Activated CD8-positive, alpha-beta T cell treated with anti-CD3 and anti-CD28 coated beads for 36 hours (primary cell): ENCODE measurements at regions not wholly inside any gene's neighbourhood (a gene's known extent, or its start where the extent isn't known, plus 50 kb on each side); places are given as distances from the start of the nearest gene placed in this dataset.
"Not testable (repeated sequence)": the region's sequence is repeated elsewhere in the genome, so short reads cannot be mapped to it uniquely, and the experiment has no call there.

Source experiments
- ATAC-seq: fragments of 200-7000 bp; cut with Tn5 transposase; one replicate; pipeline ENCODE4 v1.10.0; 2021; ENCODE audit warnings: mild to moderate bottlenecking, moderate library complexity
- CTCF ChIA-PET: fragments of 350-600 bp; sonication (Branson Sonifier 250); formaldehyde crosslinking; loops from one replicate; lab custom pipeline; 2021; ENCODE audit warnings: antibody characterized with exemption; lab: Charles Lee
- POLR2A ChIA-PET: fragments of 350-600 bp; sonication (Branson Sonifier 250); formaldehyde crosslinking; loops from one replicate; lab custom pipeline; 2021; ENCODE audit warnings: antibody characterized with exemption; lab: Charles Lee
- DNase-seq: peaks from one replicate; pipeline ENCODE4 v3.0.0-alpha.2; 2020
- H3K27ac Mint-ChIP-seq: one replicate; pipeline ENCODE4 v1.8.0; 2021; ENCODE audit warnings: mild to moderate bottlenecking, mixed read lengths
- H3K27me3 Mint-ChIP-seq: one replicate; pipeline ENCODE4 v1.8.0; 2021; ENCODE audit warnings: mixed read lengths
- H3K36me3 Mint-ChIP-seq: one replicate; pipeline ENCODE4 v1.8.0; 2021; ENCODE audit warnings: low read depth, mixed read lengths
- H3K4me1 Mint-ChIP-seq: one replicate; pipeline ENCODE4 v1.8.0; 2021; ENCODE audit warnings: low read depth, mixed read lengths
- H3K4me3 Mint-ChIP-seq: one replicate; pipeline ENCODE4 v1.8.0; 2021; ENCODE audit warnings: mild to moderate bottlenecking, moderate library complexity, mixed read lengths
- H3K9me3 Mint-ChIP-seq: one replicate; pipeline ENCODE4 v1.8.0; 2021; ENCODE audit warnings: mixed read lengths
- CTCF ChIP-seq: fragments of 200-600 bp; IDR thresholded peaks from one replicate; pipeline ENCODE4 v1.8.0; 2022; ENCODE audit warnings: antibody characterized with exemption, mild to moderate bottlenecking
- intact Hi-C: fragments of 100-400 bp; cut with micrococcal nuclease; formaldehyde crosslinking; loops from one replicate; pipeline ENCODE4 v1.10.0; 2022

- Mint-ChIP-seq H3K27me3 (peaks cover 2% of the 10 kb centered on the region), H3K9me3 (no peaks in the 10 kb centered on the region), H3K36me3 (no peaks in the 10 kb centered on the region), H3K27ac (no peak overlapping the region), H3K4me1 (no peaks in the 10 kb centered on the region), H3K4me3 (no peak overlapping the region)
- DNase-seq (no peak), ATAC-seq (no peak)
- TF ChIP-seq CTCF = no peak
- ChIA-PET POLR2A (no interaction called here), CTCF (no interaction called here)
- intact Hi-C loops = no loop called here
Measured at GRCh38 chr5:120344181-120344580, 119.9 kb upstream of the PRR16 start.

GRCh38 chr5:120345947-120346346 lies 118.2 kb upstream of the PRR16 start:
- Mint-ChIP-seq H3K4me1 (no peaks in the 10 kb centered on the region), H3K9me3 (peaks cover 4% of the 10 kb centered on the region), H3K4me3 (no peak overlapping the region), H3K36me3 (no peaks in the 10 kb centered on the region), H3K27me3 (no peaks in the 10 kb centered on the region), H3K27ac (no peak overlapping the region)
- DNase-seq = no peak
- no peak for ATAC-seq
- CTCF ChIA-PET = no interaction called here
- POLR2A ChIA-PET = no interaction called here
- intact Hi-C loops = no loop called here
- TF ChIP-seq CTCF = no peak

GRCh38 chr5:120351071-120351470 lies 113.0 kb upstream of the PRR16 start:
- POLR2A ChIA-PET, H3K27ac Mint-ChIP-seq, CTCF ChIA-PET, H3K9me3 Mint-ChIP-seq, H3K4me1 Mint-ChIP-seq, intact Hi-C loops, DNase-seq, ATAC-seq, H3K36me3 Mint-ChIP-seq, H3K27me3 Mint-ChIP-seq, H3K4me3 Mint-ChIP-seq: not testable (repeated sequence)

- ATAC-seq (no peak), DNase-seq (no peak)
- intact Hi-C loops = no loop called here
- no peak for TF ChIP-seq CTCF
- ChIA-PET CTCF (no interaction called here), POLR2A (no interaction called here)
- H3K4me3 Mint-ChIP-seq = no peak overlapping the region
- no peak overlapping the region for H3K27ac Mint-ChIP-seq
- H3K27me3 Mint-ChIP-seq = no peaks in the 10 kb centered on the region
- peaks cover 5% of the 10 kb centered on the region for H3K9me3 Mint-ChIP-seq
- no peaks in the 10 kb centered on the region for H3K36me3 Mint-ChIP-seq
- no peaks in the 10 kb centered on the region for H3K4me1 Mint-ChIP-seq
Measured at GRCh38 chr5:120354126-120354525, 110.0 kb upstream of the PRR16 start.

GRCh38 chr5:120358949-120359348 lies 105.2 kb upstream of the PRR16 start:
- Mint-ChIP-seq H3K27ac (no peak overlapping the region), H3K27me3 (no peaks in the 10 kb centered on the region), H3K36me3 (no peaks in the 10 kb centered on the region), H3K9me3 (no peaks in the 10 kb centered on the region), H3K4me1 (no peaks in the 10 kb centered on the region), H3K4me3 (no peak overlapping the region)
- no peak for DNase-seq
- intact Hi-C loops = no loop called here
- no peak for ATAC-seq
- POLR2A ChIA-PET = no interaction called here
- CTCF ChIA-PET = no interaction called here
- no peak for TF ChIP-seq CTCF

- Mint-ChIP-seq H3K36me3 (no peaks in the 10 kb centered on the region), H3K27ac (no peak overlapping the region), H3K4me3 (no peak overlapping the region), H3K4me1 (no peaks in the 10 kb centered on the region), H3K9me3 (no peaks in the 10 kb centered on the region), H3K27me3 (no peaks in the 10 kb centered on the region)
- ChIA-PET CTCF (no interaction called here), POLR2A (no interaction called here)
- TF ChIP-seq CTCF = no peak
- intact Hi-C loops = no loop called here
- DNase-seq = no peak
- no peak for ATAC-seq
Measured at GRCh38 chr5:120361941-120362340, 102.2 kb upstream of the PRR16 start.
